ENCODE measurements at regions not wholly inside any gene's neighbourhood (a gene's known extent, or its start where the extent isn't known, plus 50 kb on each side); places are given as distances from the start of the nearest gene placed in this dataset.

DNA sequence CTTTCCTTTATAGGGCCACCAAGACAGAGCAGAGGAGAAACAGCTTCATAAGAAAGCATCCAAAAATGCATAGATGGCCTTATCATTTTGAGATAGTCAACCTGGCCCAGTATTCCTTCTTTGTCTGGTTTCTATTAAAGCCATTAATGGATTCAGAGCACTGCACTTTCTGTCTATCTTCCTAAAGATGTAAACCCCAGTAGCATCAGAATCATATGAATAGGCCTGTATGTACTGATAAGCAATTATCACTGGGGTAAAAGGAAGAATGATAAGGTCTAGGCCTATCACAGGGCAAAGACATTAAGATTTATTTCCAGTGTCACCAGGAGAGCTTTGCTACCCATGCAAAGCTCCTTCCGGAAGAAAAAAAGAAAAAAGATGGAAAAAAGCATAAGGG, 432.5 kb upstream of the C9orf72 start:
- TF ChIP-seq POLR2A (IDR thresholded peaks at IDR 0.05): no peak
- TF ChIP-seq CTCF (IDR thresholded peaks at IDR 0.05): no peak

Data from testis (tissue), 2 donors.